Psoas muscle (tissue), 7 donors: ENCODE measurements at regions not wholly inside any gene's neighbourhood (a gene's known extent, or its start where the extent isn't known, plus 50 kb on each side); places are given as distances from the start of the nearest gene placed in this dataset.

ENCODE experiments used
- ATAC-seq, 4 donors: fragments of 200-7000 bp; cut with Tn5 transposase; one replicate each; pipeline ENCODE4 v1.9.1; 2020; ENCODE audit warnings: moderate library complexity in 3 of 4, mild to moderate bottlenecking in 2 of 4
- DNase-seq, 2 donors: peaks; one replicate each; pipeline ENCODE4 v3.0.0-alpha.2; 2020
- H3K27ac ChIP-seq: fragments of 200-600 bp; one replicate; pipeline ENCODE4 v1.8.0; 2022
- H3K27me3 ChIP-seq, 3 donors: fragments of 200-600 bp in 1 of 3; one replicate each; pipeline versions ENCODE4 v1.6.1 to v1.8.0; 2013 to 2022; ENCODE audit warnings: low read length in 2 of 3, mild to moderate bottlenecking in 2 of 3, moderate library complexity in 1 of 3; ENCODE audit not compliant: insufficient read depth in 3 of 3
- H3K36me3 ChIP-seq, 2 donors: fragments of 200-600 bp in 1 of 2; one replicate each; pipeline versions ENCODE4 v1.6.1 to v1.8.0; 2013 to 2022; ENCODE audit warnings: low read depth in 1 of 2, mild to moderate bottlenecking in 1 of 2, moderate library complexity in 1 of 2; ENCODE audit not compliant: insufficient read depth in 1 of 2
- H3K4me1 ChIP-seq: fragments of 200-600 bp; one replicate; pipeline ENCODE4 v1.8.0; 2022
- H3K4me3 ChIP-seq: fragments of 200-600 bp; one replicate; pipeline ENCODE4 v1.8.0; 2022; ENCODE audit warnings: mild to moderate bottlenecking
- H3K9me3 ChIP-seq: fragments of 200-600 bp; one replicate; pipeline ENCODE4 v1.8.0; 2022
- CTCF ChIP-seq: fragments of 200-600 bp; IDR thresholded peaks from one replicate; pipeline ENCODE4 v1.8.0; 2022; ENCODE audit warnings: antibody characterized with exemption
- WGBS, 3 donors: extraction: QIAGEN DNeasy Blood & Tissue Kit; methylation state at CpG; one replicate each; pipeline versions ENCODE4 v1.1.6 to v1.1.7; 2013; 5-methylcytosine and 5-hydroxymethylcytosine counted together
- intact Hi-C, 2 donors: fragments of 100-400 bp; cut with DNase I; formaldehyde crosslinking; loops; one replicate each; pipeline versions ENCODE4 v1.11.0 to v1.14.2; 2022
- donor health status: healthy with polysubstance abuse.
- donor health status: DM: no; HTN: no; CAD: no; lungs with moderate emphysema.
- donor health status: Bipolar disorder and iron deficiency.
- donor health status: healthy.
- donor health status: DM: yes; HTN: yes; CAD: no.
- donor health status: DM: no; HTN: no; CAD: no.
- donor health status: DM: yes; HTN: yes; CAD: no.

DNA sequence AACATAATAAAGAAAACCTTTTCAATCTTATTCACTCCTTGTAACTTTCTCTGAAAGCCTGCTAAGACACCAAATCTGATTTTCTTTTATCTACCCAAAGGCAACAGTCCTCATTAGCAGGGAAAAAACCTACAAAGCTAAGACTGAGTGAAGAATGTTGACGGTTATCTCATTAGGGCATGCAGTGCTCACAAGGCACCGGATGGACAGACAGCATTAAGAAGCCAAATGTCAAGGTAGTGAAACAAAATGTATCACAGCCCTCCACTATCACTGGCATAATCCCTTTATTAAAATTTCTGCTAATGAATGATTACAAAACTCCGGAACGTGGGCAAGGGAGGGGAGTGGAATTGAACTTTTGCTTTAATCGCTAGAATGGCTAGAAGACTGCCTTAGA lies 442.8 kb downstream of the NEBL start:
- Histone ChIP-seq H3K4me3 (no peak overlapping the region), H3K27me3 (peaks cover 0 to 2% (median 0%) of the 10 kb centered on the region in 3 donors), H3K27ac (no peak overlapping the region), H3K9me3 (no peaks in the 10 kb centered on the region), H3K4me1 (no peaks in the 10 kb centered on the region), H3K36me3 (no peaks in the 10 kb centered on the region)
- no peak for DNase-seq
- intact Hi-C loops, result no loop called here
- 85 to 94% (median 86%) methylated on average over 5 of the region's 5 CpGs for whole genome bisulfite sequencing, 3 donors
- no peak for ATAC-seq
- no peak for TF ChIP-seq CTCF

DNA sequence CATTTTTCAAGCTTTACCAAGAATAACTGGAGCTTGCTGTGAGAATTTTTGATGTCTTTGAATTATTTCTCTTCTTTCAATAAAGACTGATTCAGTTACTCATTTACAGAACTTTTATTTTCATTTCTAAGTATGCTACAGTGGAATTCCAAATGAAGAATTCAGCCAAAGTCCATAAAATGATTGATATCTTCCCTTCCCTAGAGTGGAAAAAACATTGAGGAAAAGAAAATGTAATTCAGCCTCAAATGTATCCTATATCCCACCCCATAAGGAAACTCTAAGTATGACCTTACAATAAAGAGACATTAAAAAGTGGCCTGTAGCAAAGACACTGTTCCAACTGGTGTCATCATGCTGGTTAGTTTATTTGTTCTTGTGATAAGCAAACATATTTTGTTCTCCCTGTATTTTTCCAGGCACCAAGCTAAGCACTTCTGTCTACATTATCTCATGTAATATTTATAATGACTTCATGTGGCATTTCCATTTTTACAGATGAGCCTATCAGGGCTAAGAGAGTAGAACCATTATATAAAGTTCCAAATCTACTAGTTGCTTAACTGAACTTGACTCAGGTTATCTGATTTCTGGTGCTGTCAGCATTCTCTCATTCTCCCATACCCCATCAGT lies 450.4 kb downstream of the NEBL start:
- no peak for ATAC-seq
- H3K9me3 ChIP-seq, result no peaks in the 10 kb centered on the region
- DNase-seq, result no peak
- no peaks in the 10 kb centered on the region for H3K4me1 ChIP-seq
- H3K4me3 ChIP-seq, result no peak overlapping the region
- intact Hi-C loops, result no loop called here
- H3K36me3 ChIP-seq, result no peaks in the 10 kb centered on the region
- no peak overlapping the region for H3K27ac ChIP-seq
- H3K27me3 ChIP-seq, result peaks cover 0 to 2% (median 0%) of the 10 kb centered on the region in 3 donors
- TF ChIP-seq CTCF, result no peak

- H3K4me3 ChIP-seq, result no peak overlapping the region
- no peaks in the 10 kb centered on the region for H3K9me3 ChIP-seq
- DNase-seq, result no peak
- H3K4me1 ChIP-seq, result no peaks in the 10 kb centered on the region
- intact Hi-C loops, result no loop called here
- ATAC-seq, result no peak
- no peak for TF ChIP-seq CTCF
- no peak overlapping the region for H3K27ac ChIP-seq
- H3K36me3 ChIP-seq, result no peaks in the 10 kb centered on the region
- H3K27me3 ChIP-seq, result no peaks in the 10 kb centered on the region
These were observed 454.0 kb downstream of the NEBL start for GRCh38 chr10:20443094-20443493.

DNA sequence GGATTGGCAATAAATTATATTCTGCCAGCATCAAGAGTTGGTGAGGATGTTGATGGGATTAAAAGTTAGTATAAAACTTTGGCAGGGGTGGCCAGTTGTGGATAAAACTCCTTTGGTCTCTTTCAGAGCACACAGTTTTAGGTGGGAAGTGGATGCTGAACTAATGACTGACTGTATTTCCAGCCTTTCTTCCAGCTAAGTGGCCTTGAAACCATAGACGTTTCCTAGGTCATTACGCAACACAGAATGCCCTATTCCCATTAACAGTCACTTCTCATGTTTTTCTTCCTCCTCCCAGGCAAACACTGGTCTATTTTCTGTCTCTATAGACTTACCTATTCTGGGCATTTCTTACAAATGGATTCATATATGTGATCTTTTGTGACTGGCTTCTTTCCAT lies 467.4 kb downstream of the NEBL start:
- 68 to 78% (median 68%) methylated on average over 2 of the region's 2 CpGs for WGBS, 3 donors
- TF ChIP-seq CTCF, result no peak
- Histone ChIP-seq H3K27ac (no peak overlapping the region), H3K27me3 (no peaks in the 10 kb centered on the region), H3K4me1 (no peaks in the 10 kb centered on the region), H3K9me3 (no peaks in the 10 kb centered on the region), H3K36me3 (no peaks in the 10 kb centered on the region), H3K4me3 (no peak overlapping the region)
- DNase-seq (no peak), ATAC-seq (no peak)
- intact Hi-C loops, result no loop called here

DNA sequence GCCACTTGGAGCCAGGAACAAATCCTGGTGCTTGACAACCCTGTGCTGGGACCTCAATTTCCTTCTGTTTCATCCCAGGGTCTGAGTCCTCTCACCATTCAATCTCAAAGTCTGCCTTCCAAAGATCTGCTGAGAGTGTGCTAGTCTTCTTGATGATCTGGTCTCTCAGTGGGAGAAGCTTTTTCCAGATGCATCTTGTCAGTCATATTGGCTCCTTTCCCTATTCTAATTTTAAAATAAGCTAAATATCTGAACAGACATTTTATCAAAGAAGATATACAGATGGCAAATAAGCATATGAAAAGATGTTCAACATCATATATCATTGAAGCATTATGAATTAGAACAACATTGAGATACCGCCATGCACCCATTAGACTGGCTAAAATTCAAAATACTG lies 469.3 kb downstream of the NEBL start:
- Histone ChIP-seq H3K4me3 (no peak overlapping the region), H3K27ac (no peak overlapping the region), H3K4me1 (no peaks in the 10 kb centered on the region), H3K27me3 (no peaks in the 10 kb centered on the region), H3K9me3 (no peaks in the 10 kb centered on the region), H3K36me3 (no peaks in the 10 kb centered on the region)
- ATAC-seq (no peak), DNase-seq (no peak)
- TF ChIP-seq CTCF, result no peak
- WGBS, 3 donors, result 91 to 96% (median 93%) methylated on average over 1 of the region's 1 CpG
- intact Hi-C loops, result no loop called here
